ENCODE measurements at regions not wholly inside any gene's neighbourhood (a gene's known extent, or its start where the extent isn't known, plus 50 kb on each side); places are given as distances from the start of the nearest gene placed in this dataset.

DNA sequence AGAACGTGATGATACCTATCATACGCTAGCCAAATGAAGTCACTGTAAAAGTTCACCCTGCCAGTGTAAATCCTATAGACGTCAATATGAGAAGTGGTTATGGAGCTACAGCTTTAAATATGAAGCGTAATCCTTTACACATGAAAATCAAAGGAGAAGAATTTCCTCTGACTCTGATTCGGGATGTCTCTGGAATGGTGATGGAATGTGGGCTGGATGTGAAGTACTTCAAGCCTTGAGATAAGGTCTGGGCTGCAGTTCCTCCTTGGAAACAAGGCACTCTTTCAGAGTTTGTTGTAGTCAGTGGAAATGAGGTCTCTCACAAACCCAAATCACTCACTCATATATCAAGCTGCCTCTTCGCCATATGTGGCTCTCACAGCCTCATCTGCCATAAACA lies 53.1 kb upstream of the NAP1L1 start:
- DNase-seq (ENCODE audit: extremely low spot score, insufficient read length, low read depth) (no peak), FAIRE-seq (no peak)

- FAIRE-seq (no peak), DNase-seq (ENCODE audit: extremely low spot score, insufficient read length, low read depth) (no peak)
Measured at GRCh38 chr12:76135456-76135855, 51.0 kb upstream of the NAP1L1 start.

Data from GM18507 (cell line).